GM18526 (cell line): ENCODE measurements at regions not wholly inside any gene's neighbourhood (a gene's known extent, or its start where the extent isn't known, plus 50 kb on each side); places are given as distances from the start of the nearest gene placed in this dataset.

ENCODE experiments used
- POLR2A ChIP-seq: IDR thresholded peaks from 3 replicates; pipeline ENCODE4 v1.6.1; 2011; ENCODE audit not compliant: insufficient read length; ENCODE audit errors: extremely low read depth

DNA sequence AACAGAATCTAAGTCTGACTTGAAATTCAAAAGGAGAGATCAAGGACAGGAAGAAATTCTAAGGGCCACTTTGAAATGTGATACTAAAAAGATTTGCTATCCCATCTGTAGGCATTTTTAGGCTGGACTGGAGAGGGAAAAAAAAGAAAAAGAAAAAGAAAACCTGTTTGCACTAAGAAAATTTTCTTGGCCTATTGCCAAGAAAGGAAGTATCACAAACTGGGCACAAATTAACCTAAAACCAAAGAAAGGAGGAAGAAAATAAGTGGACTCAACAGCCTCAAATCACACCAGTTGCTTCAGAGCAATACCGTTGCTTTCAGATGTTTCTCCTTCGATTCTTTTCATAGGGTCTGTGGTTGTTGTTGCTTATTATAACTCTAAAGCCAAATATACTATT is 287.9 kb upstream of the VRK2 start:
- TF ChIP-seq POLR2A: no peak

DNA sequence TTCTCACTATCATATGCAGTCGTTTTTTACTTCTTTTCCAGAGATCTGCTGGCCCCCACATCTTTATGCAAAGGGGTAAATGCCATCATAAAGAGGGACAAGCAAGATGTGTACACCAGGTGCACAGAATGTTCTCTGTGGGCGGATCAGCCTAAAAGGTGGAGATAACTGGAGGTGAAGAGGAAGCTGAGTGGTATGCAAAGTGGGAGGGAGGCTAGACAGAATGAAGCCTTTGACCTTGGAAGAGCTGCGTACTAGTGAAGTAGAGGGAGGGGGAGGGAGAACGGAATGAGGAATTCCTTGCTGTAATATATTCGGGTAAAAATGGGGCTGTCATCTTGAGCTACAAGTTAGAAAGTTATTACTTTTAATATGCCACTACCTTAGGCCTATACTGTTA is 287.5 kb upstream of the VRK2 start:
- no peak for TF ChIP-seq POLR2A

DNA sequence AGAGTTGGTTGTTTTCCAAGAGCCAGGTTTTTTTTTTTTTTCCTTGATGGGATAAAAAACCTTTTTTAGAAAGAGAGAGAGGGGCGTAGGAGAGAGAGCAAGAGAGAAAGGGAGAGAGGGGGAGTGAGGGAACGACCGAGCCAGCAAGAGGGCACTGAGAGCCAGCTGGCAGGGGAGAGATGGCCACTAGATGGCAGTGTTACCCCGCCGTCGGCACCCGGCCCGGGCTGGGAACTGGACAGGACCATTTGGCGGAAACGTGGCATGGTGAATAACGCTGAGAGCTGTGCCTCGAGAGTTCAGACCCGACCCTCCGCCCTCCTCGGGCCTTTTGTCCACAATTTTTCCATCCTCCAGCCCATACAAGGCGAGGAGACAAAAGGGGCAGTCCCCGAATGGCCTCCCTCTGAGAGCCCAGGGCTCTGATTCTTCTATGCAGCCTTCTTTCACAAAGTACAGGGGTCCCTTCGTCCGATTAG is 286.7 kb upstream of the VRK2 start:
- TF ChIP-seq POLR2A: no peak

DNA sequence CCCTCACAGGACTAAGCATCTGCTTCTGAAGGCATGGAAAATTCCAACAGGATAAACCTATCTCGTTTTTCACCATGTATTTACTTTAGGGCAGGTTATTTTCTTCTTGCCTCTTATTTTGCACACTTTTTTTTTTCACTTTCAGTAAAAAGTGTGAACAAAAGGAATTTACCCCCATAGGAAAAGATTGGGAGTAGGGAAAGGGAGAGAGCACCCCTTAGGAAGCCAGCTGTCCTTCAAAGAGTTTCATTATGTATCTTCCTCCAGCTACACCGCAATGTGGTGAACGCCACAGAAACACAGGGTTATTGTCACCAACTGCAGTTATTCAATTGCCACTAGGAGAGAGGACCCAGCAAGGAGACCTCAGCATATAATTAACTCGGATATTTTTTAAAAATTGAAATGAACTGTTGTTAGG is 286.2 kb upstream of the VRK2 start:
- TF ChIP-seq POLR2A: no peak

DNA sequence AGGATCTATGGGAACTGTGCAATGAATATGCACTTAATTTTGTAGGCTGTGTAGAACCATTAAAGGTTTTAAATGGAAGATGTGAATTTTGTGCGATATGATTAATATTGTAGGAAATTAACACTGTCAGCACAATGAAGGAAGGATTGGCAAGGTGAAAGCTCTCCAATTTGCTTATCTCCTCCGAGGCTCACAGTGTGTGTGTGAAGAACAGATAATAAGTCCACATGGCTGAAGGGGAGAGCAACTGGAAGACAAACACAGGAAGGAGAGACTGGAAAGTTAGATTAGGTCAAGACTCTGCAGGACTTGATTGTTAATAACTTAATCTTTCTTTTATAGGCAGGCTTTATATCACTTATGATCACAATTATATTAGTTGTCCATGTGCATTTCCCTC is 269.7 kb upstream of the VRK2 start:
- TF ChIP-seq POLR2A: no peak

DNA sequence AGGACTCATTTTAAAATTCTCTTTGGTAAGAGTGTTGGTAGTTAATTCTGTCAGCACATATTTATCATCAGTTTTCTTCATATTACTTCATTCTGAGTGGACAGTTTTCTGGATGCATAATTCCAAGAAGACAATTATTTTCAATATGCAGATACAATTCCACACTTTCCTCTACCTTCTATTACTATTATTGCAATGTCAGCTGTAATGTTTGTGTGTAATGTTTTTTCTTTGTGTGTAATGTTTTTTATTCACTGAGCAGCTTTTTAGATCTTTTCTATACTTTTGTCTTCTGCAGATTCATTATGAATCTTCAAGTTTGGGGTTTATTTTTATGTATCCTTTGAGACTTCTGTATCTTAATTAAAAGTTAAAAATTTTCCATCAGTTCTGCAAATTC is 264.0 kb upstream of the VRK2 start:
- TF ChIP-seq POLR2A: no peak

DNA sequence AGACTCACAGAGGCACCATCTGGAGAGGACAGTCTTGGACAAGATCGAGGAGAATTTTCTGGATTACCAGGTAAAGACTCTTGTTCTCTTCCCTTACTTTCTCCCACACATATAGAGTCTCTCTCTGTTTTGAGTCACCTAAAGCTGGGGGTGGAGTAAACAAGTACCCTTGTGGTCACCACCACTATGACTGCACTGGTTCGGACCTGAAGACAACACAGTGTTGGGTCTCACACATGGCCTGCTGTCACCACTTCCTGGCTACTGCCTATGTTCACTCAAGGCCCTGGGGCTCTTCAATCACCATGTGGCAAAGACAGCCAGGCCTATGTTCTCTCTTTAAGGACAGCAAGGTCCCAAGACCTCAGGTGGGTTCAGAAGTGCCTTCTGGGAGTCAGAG is 253.3 kb upstream of the VRK2 start:
- no peak for TF ChIP-seq POLR2A

DNA sequence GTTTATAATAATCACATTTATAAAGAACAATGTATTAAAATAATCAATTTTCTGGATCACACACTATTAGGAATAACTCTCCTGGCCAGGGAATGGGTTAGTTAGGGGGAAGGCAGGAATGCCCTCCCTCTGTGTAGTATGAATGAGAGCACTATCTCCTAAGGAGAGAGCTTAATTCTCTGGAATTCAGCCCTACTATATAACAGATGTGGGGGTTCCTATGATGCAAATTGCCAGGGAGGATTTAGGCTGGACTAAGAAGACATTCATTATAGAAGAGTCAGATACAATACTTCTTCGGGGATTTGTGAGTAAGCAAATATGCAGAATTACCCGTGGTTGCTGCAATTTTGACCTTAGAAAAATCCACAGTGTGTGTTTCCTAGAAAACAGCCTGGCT is 250.1 kb upstream of the VRK2 start:
- TF ChIP-seq POLR2A: no peak

DNA sequence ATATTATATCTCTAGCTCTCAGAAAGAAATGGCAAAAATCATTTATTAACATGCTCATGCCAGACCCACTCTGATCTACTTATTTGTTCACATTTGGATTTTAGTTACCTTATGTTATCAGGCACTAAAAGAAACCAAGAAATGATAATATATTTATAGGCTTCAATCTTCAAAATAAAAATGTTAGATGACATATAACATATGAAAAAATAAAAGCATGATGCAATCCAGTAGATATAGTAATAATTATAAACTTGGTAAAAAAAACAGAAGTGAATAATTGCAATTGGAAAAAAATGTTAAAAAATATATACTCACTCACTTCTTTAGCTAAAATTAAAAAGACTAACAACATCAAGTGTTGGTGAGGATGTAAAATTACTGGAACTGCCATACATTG is 248.3 kb upstream of the VRK2 start:
- TF ChIP-seq POLR2A: no peak

DNA sequence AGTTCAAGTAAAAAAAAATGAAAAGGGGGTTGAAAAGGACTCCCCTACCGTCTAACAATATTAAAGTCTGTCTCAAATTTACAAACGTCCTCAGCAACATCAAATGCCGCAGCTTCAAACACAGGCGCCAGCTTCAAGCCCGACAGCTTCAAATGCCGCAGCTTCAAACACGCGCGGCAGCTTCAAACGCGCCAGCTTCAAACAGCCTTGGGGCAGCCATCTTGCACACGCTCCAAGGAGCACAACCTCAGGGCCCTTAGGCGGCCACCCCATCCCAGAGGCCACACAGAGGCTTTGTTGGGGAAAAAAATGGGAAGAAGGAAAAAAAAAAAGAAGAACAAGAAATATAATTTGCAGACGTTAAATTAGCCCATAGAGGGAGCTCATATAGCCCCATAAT is 244.4 kb upstream of the VRK2 start:
- no peak for TF ChIP-seq POLR2A

DNA sequence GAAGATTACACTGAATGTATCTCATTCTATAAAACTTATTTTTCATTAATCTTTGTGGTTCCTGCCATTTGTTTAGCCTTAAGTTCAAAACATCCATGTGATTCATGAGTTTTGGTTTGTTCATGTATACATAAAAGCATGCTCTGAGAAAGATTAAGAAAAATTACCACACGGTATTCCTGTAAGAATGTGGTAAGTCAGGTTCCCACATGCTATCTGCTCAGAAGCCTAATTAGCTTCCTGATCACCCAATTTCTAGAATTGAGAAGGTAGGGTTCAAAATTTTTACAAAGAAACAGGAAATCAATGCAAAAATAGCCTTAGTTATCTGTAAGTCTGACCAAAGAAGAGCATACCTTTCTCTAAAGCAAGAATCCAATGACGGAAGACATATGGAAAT is 241.6 kb upstream of the VRK2 start:
- no peak for TF ChIP-seq POLR2A

DNA sequence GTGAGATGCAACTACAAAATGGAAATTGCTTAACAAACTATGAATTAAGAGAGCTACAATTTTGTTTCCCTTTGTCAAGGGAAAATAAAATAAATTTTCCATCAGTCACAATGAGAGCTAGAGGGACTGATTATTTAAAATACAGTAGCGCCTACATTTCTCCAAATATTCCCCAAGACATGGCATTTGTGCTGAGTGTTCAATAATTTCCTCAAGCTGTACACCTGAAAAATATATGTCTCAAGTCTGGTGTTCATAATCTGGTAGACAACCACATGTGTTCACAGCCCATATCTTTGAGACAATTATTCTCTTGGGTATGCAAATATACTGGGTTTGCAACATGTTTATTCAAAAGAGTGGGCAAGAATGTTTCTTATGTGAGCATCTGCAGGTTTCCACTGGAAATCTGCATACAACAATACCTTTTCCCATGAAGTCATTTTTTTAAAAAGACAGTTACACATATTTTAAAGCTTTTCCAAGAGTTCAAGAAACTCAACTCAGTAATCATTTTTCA is 240.1 kb upstream of the VRK2 start:
- no peak for TF ChIP-seq POLR2A

DNA sequence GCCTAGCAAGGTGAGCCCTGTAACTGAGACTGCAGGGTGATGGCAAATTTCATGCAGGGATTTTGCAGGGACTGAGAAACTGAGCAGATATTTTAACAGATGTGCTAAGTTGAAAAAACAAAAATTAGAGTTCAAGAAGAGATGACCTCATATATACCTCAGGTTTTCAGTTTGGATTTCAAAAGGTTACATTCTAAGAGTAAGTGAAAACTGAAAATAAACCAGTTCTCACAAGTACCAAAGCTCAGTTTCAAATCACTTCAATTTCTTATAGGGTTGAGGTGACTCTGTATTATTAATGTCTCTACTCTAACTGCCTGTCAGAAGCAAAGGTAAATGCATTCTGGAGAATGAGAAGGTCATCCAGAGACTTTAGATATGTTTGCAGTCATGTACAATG is 237.4 kb upstream of the VRK2 start:
- TF ChIP-seq POLR2A: no peak

DNA sequence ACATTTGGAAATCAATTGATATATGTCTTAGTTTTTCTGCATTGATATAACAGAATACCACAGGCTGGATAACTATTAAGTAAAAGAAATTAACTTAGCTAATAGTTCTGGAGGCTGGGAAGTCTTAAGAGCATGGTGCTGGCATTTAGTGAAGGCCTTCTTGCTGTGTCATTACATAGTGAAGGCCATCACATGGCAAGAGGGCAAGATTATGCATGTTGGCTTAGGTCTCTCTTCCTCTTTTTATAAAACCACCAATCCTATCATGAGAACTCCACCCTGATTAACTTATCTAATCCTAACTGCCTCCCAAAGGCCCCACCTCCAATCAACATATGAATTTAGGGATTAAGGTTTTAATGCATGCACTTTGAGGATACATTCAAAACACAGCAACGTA is 225.5 kb upstream of the VRK2 start:
- TF ChIP-seq POLR2A: no peak

DNA sequence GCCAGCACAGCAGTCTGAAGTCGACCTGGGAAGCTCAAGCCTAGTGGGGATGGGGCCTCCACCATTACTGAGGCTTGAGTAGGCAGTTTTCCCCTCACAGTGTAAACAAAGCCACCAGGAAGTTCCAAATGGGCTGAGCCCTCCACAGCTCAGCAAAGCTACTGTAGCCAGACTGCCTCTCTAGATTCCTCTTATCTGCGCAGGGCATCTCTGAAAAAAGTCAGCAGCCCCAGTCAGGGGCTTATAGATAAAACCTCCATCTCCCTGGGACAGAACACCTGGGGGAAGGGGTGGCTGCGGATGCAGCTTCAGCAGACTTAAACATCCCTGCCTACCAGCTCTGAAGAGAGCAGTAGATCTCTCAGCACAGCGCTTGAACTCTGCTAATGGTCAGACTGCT is 218.4 kb upstream of the VRK2 start:
- no peak for TF ChIP-seq POLR2A

DNA sequence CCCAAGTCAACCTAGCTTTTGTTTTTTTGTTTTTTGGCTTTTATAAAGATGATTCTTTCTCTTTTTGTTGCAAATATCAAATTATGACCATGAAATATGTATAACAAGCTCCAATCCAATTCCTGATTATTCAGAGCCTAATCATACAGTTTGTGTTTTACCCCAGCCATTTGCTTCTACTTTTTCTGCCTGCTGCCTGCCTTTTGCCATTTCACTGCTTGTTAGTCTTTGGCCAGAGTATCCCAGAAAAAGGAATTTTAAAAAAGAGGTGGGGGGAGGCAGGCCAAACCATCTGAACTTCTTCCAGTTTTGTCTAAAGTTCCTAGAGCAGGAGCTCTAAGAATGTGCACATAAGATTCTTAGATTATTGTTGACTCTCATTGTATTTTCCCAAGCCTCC is 211.9 kb upstream of the VRK2 start:
- no peak for TF ChIP-seq POLR2A

DNA sequence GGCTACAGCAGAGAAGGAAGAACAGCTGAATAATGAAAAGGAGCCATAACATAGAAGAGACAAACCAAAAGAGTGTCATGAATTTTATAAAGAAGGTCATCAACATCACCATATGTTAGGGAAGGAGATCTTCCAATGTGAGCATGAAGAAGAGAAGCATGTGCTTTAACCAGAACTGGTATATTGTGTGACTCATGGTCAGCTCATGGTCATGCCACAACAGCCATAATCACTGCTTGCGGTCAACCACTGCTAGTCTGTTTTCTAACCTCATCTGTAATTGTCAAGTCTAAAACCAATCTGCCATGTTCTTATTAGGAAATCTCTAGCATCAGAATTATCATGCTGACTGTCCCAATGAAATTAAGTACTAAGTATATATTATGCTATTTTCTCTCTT is 204.1 kb upstream of the VRK2 start:
- TF ChIP-seq POLR2A: no peak

DNA sequence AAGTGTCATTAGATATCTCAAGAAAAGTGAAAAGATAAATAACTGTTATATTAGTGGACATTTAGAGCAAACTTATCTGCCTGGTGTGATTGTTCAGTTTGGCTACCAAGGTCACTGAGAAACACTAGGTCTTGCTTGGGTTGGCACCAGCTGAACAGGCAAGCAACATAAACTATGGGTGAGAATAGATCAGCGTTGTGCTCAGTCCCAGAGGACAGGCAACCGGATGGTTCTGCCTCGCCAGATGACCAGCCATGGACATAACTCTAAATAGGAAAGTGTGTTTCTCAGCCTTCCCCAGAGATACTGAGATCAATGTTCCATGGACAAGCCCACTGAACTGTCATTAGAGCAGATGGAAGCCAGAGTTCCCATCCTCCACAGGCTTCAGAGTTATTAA is 203.4 kb upstream of the VRK2 start:
- no peak for TF ChIP-seq POLR2A

DNA sequence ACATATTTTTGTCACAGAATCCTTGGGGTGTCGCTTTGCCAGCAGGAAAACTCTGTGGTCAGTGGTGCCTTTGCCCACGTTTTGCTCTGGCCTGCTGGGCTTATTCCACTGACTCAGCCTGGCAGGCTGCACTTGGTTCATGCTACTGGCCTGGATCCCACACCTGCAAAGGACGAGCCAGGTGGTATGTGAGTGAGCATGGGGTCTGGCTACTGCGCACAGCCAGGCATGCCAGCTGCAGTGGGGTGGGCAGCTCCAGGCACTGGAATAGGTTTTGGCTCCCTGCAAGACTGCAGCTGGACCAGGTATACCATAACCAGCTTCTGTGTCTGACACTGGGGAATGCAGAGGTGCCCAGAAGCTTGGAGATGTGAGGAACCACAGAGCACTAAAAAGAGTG is 197.9 kb upstream of the VRK2 start:
- TF ChIP-seq POLR2A: no peak

DNA sequence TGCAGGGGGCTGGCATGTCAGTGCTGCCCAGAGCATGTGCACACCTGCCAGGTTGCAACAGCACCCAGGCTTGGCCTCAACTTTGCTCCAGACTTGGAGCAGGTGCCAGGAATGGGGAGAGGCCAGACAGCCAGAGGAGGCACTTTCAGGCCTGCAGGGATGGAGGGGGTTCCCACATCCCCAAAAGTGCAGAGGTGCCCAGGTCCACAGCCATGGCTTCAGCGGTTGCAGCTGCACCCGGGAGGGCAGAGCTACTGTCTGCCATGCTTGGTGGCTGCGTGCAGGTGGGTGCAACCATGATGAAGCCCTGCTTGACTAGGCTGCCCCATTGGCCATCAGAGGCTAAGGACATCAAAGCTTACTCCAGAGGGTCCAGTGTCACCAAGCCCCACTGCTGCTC is 196.8 kb upstream of the VRK2 start:
- no peak for TF ChIP-seq POLR2A
